ENCODE measurements at regions not wholly inside any gene's neighbourhood (a gene's known extent, or its start where the extent isn't known, plus 50 kb on each side); places are given as distances from the start of the nearest gene placed in this dataset.

GRCh38 chr1:82472489-82473131 is 671.9 kb downstream of the ADGRL2 start:
- H2BK15ac ChIP-seq (ENCODE audit: low read depth, low read length), result no peak overlapping the region
- ATAC-seq (ENCODE audit: low read depth), result no peak
- H3K4ac ChIP-seq (ENCODE audit: low read depth, low read length), result no peak overlapping the region
- H2BK5ac ChIP-seq (ENCODE audit: low read depth, low read length, poor library complexity, severe bottlenecking), result no peak overlapping the region
- H3K14ac ChIP-seq (replicated peaks; ENCODE audit: low read depth, low read length), result no peak overlapping the region
- no peaks in the 10 kb centered on the region for H4K20me1 ChIP-seq (ENCODE audit: insufficient read depth, low read length)
- in situ Hi-C loops (cut with MboI; ENCODE audit: low sequenced_read_pairs) (no loop called here), intact Hi-C loops (cut with micrococcal nuclease) (no loop called here), dilution Hi-C loops (cut with HindIII; ENCODE audit: low sequenced_read_pairs, unreplicated experiment) (no loop called here)
- H2AFZ ChIP-seq (replicated peaks; ENCODE audit: low read length, poor library complexity), result no peak overlapping the region
- no CpG with 5 or more reads among the region's 2 CpGs for WGBS, 2 experiments (ENCODE audit: extremely low coverage in 2 of 2, insufficient read length in 1 of 2)
- H2AK5ac ChIP-seq (ENCODE audit: low read depth, low read length), result no peak overlapping the region
- H4K5ac ChIP-seq (ENCODE audit: low read depth, low read length), result no peak overlapping the region
- ChIA-PET CTCF (no interaction called here), POLR2A (ENCODE audit: unreplicated experiment) (no interaction called here)
- H3K27me3 ChIP-seq (ENCODE audit: control insufficient read depth, insufficient read depth, low read length), result no peaks in the 10 kb centered on the region
- H3K9me1 ChIP-seq (ENCODE audit: insufficient read depth, low read length), result no peaks in the 10 kb centered on the region
- no peak overlapping the region for H3K4me3 ChIP-seq (ENCODE audit: insufficient read depth, low read depth, low read length)
- no TSS peak for BruUV-seq (replicated peaks)
- no peak overlapping the region for H4K8ac ChIP-seq (ENCODE audit: low read depth in 2 of 2, low read length in 2 of 2)
- no peak overlapping the region for H3K27ac ChIP-seq (ENCODE audit: insufficient read depth, low read length)
- no peak overlapping the region for H3K9ac ChIP-seq (ENCODE audit: low read depth, low read length)
- no peaks in the 10 kb centered on the region for H3K79me1 ChIP-seq (ENCODE audit: low read depth in 1 of 2, low read length in 2 of 2)
- no peak overlapping the region for H4K91ac ChIP-seq (ENCODE audit: insufficient read depth, low read depth, low read length)
- no peak for TF ChIP-seq FOS (IDR thresholded peaks at IDR 0.05; ENCODE audit: low read depth, low read length)
- no peak for TF ChIP-seq MAZ (IDR thresholded peaks at IDR 0.05; ENCODE audit: borderline replicate concordance, low read depth, low read length)
- TF ChIP-seq CEBPB (IDR thresholded peaks at IDR 0.05; ENCODE audit: low read depth, low read length), result no peak
- TF ChIP-seq ELK1 (IDR thresholded peaks at IDR 0.05; ENCODE audit: borderline replicate concordance, low read depth, low read length), result no peak
- TF ChIP-seq RAD21 (IDR thresholded peaks at IDR 0.05; ENCODE audit: low read length), result no peak
- no peak for TF ChIP-seq CHD1 (IDR thresholded peaks at IDR 0.05; ENCODE audit: low read depth, low read length)
- TF ChIP-seq MXI1 (IDR thresholded peaks at IDR 0.05; ENCODE audit: borderline replicate concordance, low read depth, low read length), result no peak
- no peak for TF ChIP-seq RCOR1 (IDR thresholded peaks at IDR 0.05; ENCODE audit: insufficient replicate concordance, low read length)
- TF ChIP-seq USF2 (IDR thresholded peaks at IDR 0.05; ENCODE audit: low read depth, low read length), result no peak
- TF ChIP-seq SMC3 (IDR thresholded peaks at IDR 0.05; ENCODE audit: low read depth, low read length), result no peak
- no peak for TF ChIP-seq CTCF (conservative IDR thresholded peaks at IDR 0.05; ENCODE audit: low read depth, low read length)
- TF ChIP-seq RFX5 (IDR thresholded peaks at IDR 0.05; ENCODE audit: low read depth, low read length), result no peak
- TF ChIP-seq BHLHE40 (IDR thresholded peaks at IDR 0.05; ENCODE audit: low read depth, low read length), result no peak
- TF ChIP-seq NFE2L2 (IDR thresholded peaks at IDR 0.05; ENCODE audit: low read depth, low read length), result no peak
- no peak for TF ChIP-seq MAFK (IDR thresholded peaks at IDR 0.05; ENCODE audit: low read depth, low read length)
- no peak for TF ChIP-seq POLR2A (IDR thresholded peaks at IDR 0.05; ENCODE audit: low read depth, low read length)
- H2AK9ac ChIP-seq (replicated peaks; ENCODE audit: low read depth, low read length, poor library complexity), result no peak overlapping the region
- no peak overlapping the region for H2BK20ac ChIP-seq (ENCODE audit: low read depth, low read length)
- H2BK120ac ChIP-seq (ENCODE audit: low read depth, low read length), result no peak overlapping the region
- no peak overlapping the region for H3K18ac ChIP-seq (ENCODE audit: low read depth, low read length)
- H3K9me3 ChIP-seq (ENCODE audit: control insufficient read depth, insufficient read depth, low read length), result no peaks in the 10 kb centered on the region
- H3K36me3 ChIP-seq (ENCODE audit: control insufficient read depth, insufficient read depth, low read length), result no peaks in the 10 kb centered on the region
- H3K56ac ChIP-seq (ENCODE audit: extremely low read depth, insufficient read depth, low read length), result no peak overlapping the region
- no peak for DNase-seq
- H3K4me2 ChIP-seq (ENCODE audit: low read depth, low read length), result no peak overlapping the region
- H3K4me1 ChIP-seq (ENCODE audit: control insufficient read depth, insufficient read depth, low read length), result no peaks in the 10 kb centered on the region
- H3K23ac ChIP-seq (ENCODE audit: low read depth, low read length), result no peak overlapping the region
